ENCODE measurements at regions not wholly inside any gene's neighbourhood (a gene's known extent, or its start where the extent isn't known, plus 50 kb on each side); places are given as distances from the start of the nearest gene placed in this dataset.

GRCh38 chr1:67626090-67626860 is 58.7 kb upstream of the GADD45A start:
- CTCF ChIA-PET: no interaction called here
- Histone ChIP-seq H3K4me2 (no peak overlapping the region), H3K79me2 (ENCODE audit: low read depth) (no peaks in the 10 kb centered on the region), H2AFZ (no peak overlapping the region), H3K27ac (peak overlapping the region; percentile 87), H3K9me3 (ENCODE audit: insufficient read depth, low read depth) (no peaks in the 10 kb centered on the region; the same call in 1 of the 2 replicates), H3F3A (ENCODE audit: insufficient read depth, low read depth) (peaks cover 26% of the 10 kb centered on the region), H3K4me3 (no peak overlapping the region), H4K20me1 (ENCODE audit: insufficient read depth) (no peaks in the 10 kb centered on the region), H3K4me1 (replicated peaks; ENCODE audit: insufficient read depth) (peaks cover 36% of the 10 kb centered on the region), H3K27me3 (ENCODE audit: insufficient read depth, low read depth) (no peaks in the 10 kb centered on the region), H3K36me3 (ENCODE audit: low read depth) (no peaks in the 10 kb centered on the region), H3K9me2 (ENCODE audit: insufficient read depth) (no peaks in the 10 kb centered on the region)
- no peak for TF ChIP-seq EZH2 (IDR thresholded peaks at IDR 0.05; ENCODE audit: low read depth)
- TF ChIP-seq CTCF (conservative IDR thresholded peaks at IDR 0.05): no peak
- POLR2A ChIA-PET (ENCODE audit: unreplicated experiment): interaction anchor here (0.6 kb wide), 1 partner anchor 59 kb away, joined by 3 read pairs; the partner anchor contains the start of gene GADD45A
- peak; percentile 22 to 93 for DNase-seq
- BruUV-seq (replicated peaks): no TSS peak
- intact Hi-C loops (cut with micrococcal nuclease; ENCODE audit: unreplicated experiment): loop anchor here (5.0 kb wide), 1 partner anchor 54 kb away; no protein-coding TSS in a partner anchor

- intact Hi-C loops (cut with micrococcal nuclease; ENCODE audit: unreplicated experiment): loop anchor here (5.0 kb wide), 1 partner anchor 55 kb away; no protein-coding TSS in a partner anchor
These were observed 58.2 kb upstream of the GADD45A start for GRCh38 chr1:67626861-67627235.

DNA sequence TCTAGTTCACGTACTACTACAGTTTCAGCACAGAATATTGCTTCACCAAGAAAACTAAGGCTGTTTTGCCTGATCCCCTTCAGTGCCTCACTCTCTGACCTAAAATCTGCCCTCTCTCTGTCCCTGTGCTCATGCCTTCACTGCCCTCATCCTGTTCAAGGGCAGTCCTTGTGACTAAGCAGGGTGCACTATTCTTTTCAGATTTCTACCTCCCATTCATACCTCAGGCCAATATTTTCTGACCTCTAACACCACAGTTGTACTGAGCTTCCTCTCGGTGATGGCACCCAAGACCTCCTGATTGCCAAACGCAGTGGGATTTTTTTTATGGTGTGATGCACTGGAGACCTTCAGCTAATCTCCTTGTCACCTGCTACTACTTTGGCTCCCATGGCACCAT is 57.7 kb upstream of the GADD45A start:
- no peaks in the 10 kb centered on the region for H3K9me2 ChIP-seq (ENCODE audit: insufficient read depth)
- peaks cover 26% of the 10 kb centered on the region for H3F3A ChIP-seq (ENCODE audit: insufficient read depth, low read depth)
- no TSS peak for BruUV-seq (replicated peaks)
- no peaks in the 10 kb centered on the region; the same call in 1 of the 2 replicates for H3K9me3 ChIP-seq (ENCODE audit: insufficient read depth, low read depth)
- TF ChIP-seq CTCF (conservative IDR thresholded peaks at IDR 0.05) (no peak), EZH2 (IDR thresholded peaks at IDR 0.05; ENCODE audit: low read depth) (no peak)
- H3K79me2 ChIP-seq (ENCODE audit: low read depth): no peaks in the 10 kb centered on the region
- no peaks in the 10 kb centered on the region for H4K20me1 ChIP-seq (ENCODE audit: insufficient read depth)
- no peak overlapping the region for H3K4me3 ChIP-seq
- POLR2A ChIA-PET (ENCODE audit: unreplicated experiment): no interaction called here
- no peak for DNase-seq
- intact Hi-C loops (cut with micrococcal nuclease; ENCODE audit: unreplicated experiment): loop anchor here (5.0 kb wide), 1 partner anchor 55 kb away; no protein-coding TSS in a partner anchor
- no peaks in the 10 kb centered on the region for H3K36me3 ChIP-seq (ENCODE audit: low read depth)
- CTCF ChIA-PET: no interaction called here
- H3K27ac ChIP-seq: peak overlapping the region; percentile 87
- peaks cover 46% of the 10 kb centered on the region for H3K4me1 ChIP-seq (replicated peaks; ENCODE audit: insufficient read depth)
- no peak overlapping the region; the same call in 1 of the 2 replicates for H2AFZ ChIP-seq
- H3K27me3 ChIP-seq (ENCODE audit: insufficient read depth, low read depth): no peaks in the 10 kb centered on the region
- H3K4me2 ChIP-seq: no peak overlapping the region

More at GRCh38 chr1:67626861-67627235, 58.2 kb upstream of the GADD45A start:
- peak overlapping the region; percentile 87 for H3K27ac ChIP-seq
- ChIA-PET CTCF (no interaction called here), POLR2A (ENCODE audit: unreplicated experiment) (interaction anchor here (0.6 kb wide), 1 partner anchor 58 kb away, joined by 3 read pairs; the partner anchor contains the start of gene GADD45A)
- H3K9me3 ChIP-seq (ENCODE audit: insufficient read depth, low read depth): no peaks in the 10 kb centered on the region; the same call in 1 of the 2 replicates
- H3F3A ChIP-seq (ENCODE audit: insufficient read depth, low read depth): peaks cover 26% of the 10 kb centered on the region
- no peaks in the 10 kb centered on the region for H3K36me3 ChIP-seq (ENCODE audit: low read depth)
- no peak overlapping the region for H3K4me2 ChIP-seq
- TF ChIP-seq EZH2 (IDR thresholded peaks at IDR 0.05; ENCODE audit: low read depth) (no peak), CTCF (conservative IDR thresholded peaks at IDR 0.05) (no peak)
- no peak for DNase-seq
- no peaks in the 10 kb centered on the region for H3K79me2 ChIP-seq (ENCODE audit: low read depth)
- H3K9me2 ChIP-seq (ENCODE audit: insufficient read depth): no peaks in the 10 kb centered on the region
- no TSS peak for BruUV-seq (replicated peaks)
- H3K4me3 ChIP-seq: no peak overlapping the region
- no peak overlapping the region; the same call in 1 of the 2 replicates for H2AFZ ChIP-seq
- peaks cover 41% of the 10 kb centered on the region for H3K4me1 ChIP-seq (replicated peaks; ENCODE audit: insufficient read depth)
- H3K27me3 ChIP-seq (ENCODE audit: insufficient read depth, low read depth): no peaks in the 10 kb centered on the region
- H4K20me1 ChIP-seq (ENCODE audit: insufficient read depth): no peaks in the 10 kb centered on the region

Data from PC-9 (cell line).